ENCODE measurements at regions not wholly inside any gene's neighbourhood (a gene's known extent, or its start where the extent isn't known, plus 50 kb on each side); places are given as distances from the start of the nearest gene placed in this dataset.

DNA sequence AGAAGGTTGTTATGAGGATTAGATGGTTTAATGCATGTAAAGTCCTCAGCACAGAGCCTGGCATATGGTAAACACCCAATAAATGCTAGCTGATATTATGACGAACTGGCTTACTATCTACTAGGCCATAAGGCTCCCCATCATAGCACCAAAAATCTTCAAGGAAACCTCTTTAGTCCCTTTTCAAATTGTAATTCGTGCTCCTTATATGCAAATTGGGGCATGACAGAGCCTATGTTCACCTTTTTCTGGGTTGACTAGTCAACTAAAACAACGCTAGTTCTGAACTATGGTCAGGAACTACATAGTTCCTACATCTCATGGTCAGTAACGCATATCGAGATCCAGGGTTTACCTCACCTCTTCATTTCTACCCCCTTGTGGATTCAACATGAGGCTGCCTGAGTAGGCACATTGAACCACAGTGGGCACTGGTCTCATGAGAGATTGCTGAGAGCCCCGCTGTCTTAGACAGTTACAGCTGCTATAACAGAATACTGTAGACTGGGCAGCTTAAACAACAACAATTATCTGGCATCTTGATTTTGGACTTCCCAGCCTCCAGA lies 97.2 kb upstream of the TNFAIP3 start:
- BruUV-seq (replicated peaks): no TSS peak

GRCh38 chr6:137772541-137773250 lies 94.4 kb upstream of the TNFAIP3 start:
- ATAC-seq: no peak

More for the DNA sequence above, 97.2 kb upstream of the TNFAIP3 start:
- TF ChIP-seq, protein P1, sequence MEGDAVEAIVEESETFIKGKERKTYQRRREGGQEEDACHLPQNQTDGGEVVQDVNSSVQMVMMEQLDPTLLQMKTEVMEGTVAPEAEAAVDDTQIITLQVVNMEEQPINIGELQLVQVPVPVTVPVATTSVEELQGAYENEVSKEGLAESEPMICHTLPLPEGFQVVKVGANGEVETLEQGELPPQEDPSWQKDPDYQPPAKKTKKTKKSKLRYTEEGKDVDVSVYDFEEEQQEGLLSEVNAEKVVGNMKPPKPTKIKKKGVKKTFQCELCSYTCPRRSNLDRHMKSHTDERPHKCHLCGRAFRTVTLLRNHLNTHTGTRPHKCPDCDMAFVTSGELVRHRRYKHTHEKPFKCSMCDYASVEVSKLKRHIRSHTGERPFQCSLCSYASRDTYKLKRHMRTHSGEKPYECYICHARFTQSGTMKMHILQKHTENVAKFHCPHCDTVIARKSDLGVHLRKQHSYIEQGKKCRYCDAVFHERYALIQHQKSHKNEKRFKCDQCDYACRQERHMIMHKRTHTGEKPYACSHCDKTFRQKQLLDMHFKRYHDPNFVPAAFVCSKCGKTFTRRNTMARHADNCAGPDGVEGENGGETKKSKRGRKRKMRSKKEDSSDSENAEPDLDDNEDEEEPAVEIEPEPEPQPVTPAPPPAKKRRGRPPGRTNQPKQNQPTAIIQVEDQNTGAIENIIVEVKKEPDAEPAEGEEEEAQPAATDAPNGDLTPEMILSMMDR (conservative IDR thresholded peaks at IDR 0.05; ENCODE audit: low read depth, low read length): no peak
- no peak for TF ChIP-seq EZH2phosphoT487 (IDR thresholded peaks at IDR 0.05; ENCODE audit: borderline replicate concordance, low read length)
- no peak for TF ChIP-seq EZH2 (IDR thresholded peaks at IDR 0.05; ENCODE audit: low read length, unreplicated experiment)
- H3K9me2 ChIP-seq (replicated peaks; ENCODE audit: low read length): no peaks in the 10 kb centered on the region
- ChIA-PET POLR2A (ENCODE audit: unreplicated experiment) (no interaction called here), CTCF (no interaction called here)
- H3K79me2 ChIP-seq (ENCODE audit: low read length): no peaks in the 10 kb centered on the region
- intact Hi-C loops (cut with micrococcal nuclease): no loop called here
- ATAC-seq: no peak
- no peaks in the 10 kb centered on the region for H3K9me3 ChIP-seq (ENCODE audit: low read length)
- H3K4me1 ChIP-seq (ENCODE audit: insufficient read depth, low read length): peaks cover 5% of the 10 kb centered on the region
- no peaks in the 10 kb centered on the region for H3K27me3 ChIP-seq (ENCODE audit: low read length)
- H3K9ac ChIP-seq (ENCODE audit: low read length): no peak overlapping the region
- DNase-seq: no peak
- no peaks in the 10 kb centered on the region for H3F3A ChIP-seq (ENCODE audit: low read length, unreplicated experiment)
- no peak overlapping the region for H2AFZ ChIP-seq (ENCODE audit: low read length)
- H3K27ac ChIP-seq (ENCODE audit: low read length): no peak overlapping the region
- H3K4me3 ChIP-seq (ENCODE audit: low read length): no peak overlapping the region
- no peak overlapping the region for H3K4me2 ChIP-seq (ENCODE audit: low read length)
- H4K20me1 ChIP-seq (ENCODE audit: low read length): no peaks in the 10 kb centered on the region
- no peaks in the 10 kb centered on the region for H3K36me3 ChIP-seq (ENCODE audit: low read depth, low read length)

More at GRCh38 chr6:137772541-137773250, 94.4 kb upstream of the TNFAIP3 start:
- intact Hi-C loops (cut with micrococcal nuclease): no loop called here
- POLR2A ChIA-PET (ENCODE audit: unreplicated experiment): no interaction called here
- Histone ChIP-seq H3F3A (ENCODE audit: low read length, unreplicated experiment) (no peaks in the 10 kb centered on the region), H3K9ac (ENCODE audit: low read length) (no peak overlapping the region), H3K9me3 (ENCODE audit: low read length) (no peaks in the 10 kb centered on the region), H3K4me3 (ENCODE audit: low read length) (no peak overlapping the region), H3K27me3 (ENCODE audit: low read length) (no peaks in the 10 kb centered on the region), H3K36me3 (ENCODE audit: low read depth, low read length) (no peaks in the 10 kb centered on the region), H3K27ac (ENCODE audit: low read length) (no peak overlapping the region), H3K79me2 (ENCODE audit: low read length) (no peaks in the 10 kb centered on the region), H4K20me1 (ENCODE audit: low read length) (no peaks in the 10 kb centered on the region), H2AFZ (ENCODE audit: low read length) (no peak overlapping the region), H3K4me2 (ENCODE audit: low read length) (no peak overlapping the region), H3K9me2 (replicated peaks; ENCODE audit: low read length) (no peaks in the 10 kb centered on the region), H3K4me1 (ENCODE audit: insufficient read depth, low read length) (peaks cover 15% of the 10 kb centered on the region)
- no TSS peak for BruUV-seq (replicated peaks)
- no peak for DNase-seq
- CTCF ChIA-PET: no interaction called here
- TF ChIP-seq, protein P1 (conservative IDR thresholded peaks at IDR 0.05; ENCODE audit: low read depth, low read length): no peak
- TF ChIP-seq EZH2 (IDR thresholded peaks at IDR 0.05; ENCODE audit: low read length, unreplicated experiment): no peak
- TF ChIP-seq EZH2phosphoT487 (IDR thresholded peaks at IDR 0.05; ENCODE audit: borderline replicate concordance, low read length): no peak

Data from PC-3 (cell line).